GM19463 (cell line): ENCODE measurements at regions not wholly inside any gene's neighbourhood (a gene's known extent, or its start where the extent isn't known, plus 50 kb on each side); places are given as distances from the start of the nearest gene placed in this dataset.
"Not testable (repeated sequence)": the region's sequence is repeated elsewhere in the genome, so short reads cannot be mapped to it uniquely, and the experiment has no call there.

ENCODE experiments used
- ATAC-seq: cut with Tn5 transposase; IDR thresholded peaks from one replicate; pipeline ENCODE4 v1.9.1; 2021; ENCODE audit warnings: mild to moderate bottlenecking, moderate library complexity; ENCODE audit not compliant: unreplicated experiment

DNA sequence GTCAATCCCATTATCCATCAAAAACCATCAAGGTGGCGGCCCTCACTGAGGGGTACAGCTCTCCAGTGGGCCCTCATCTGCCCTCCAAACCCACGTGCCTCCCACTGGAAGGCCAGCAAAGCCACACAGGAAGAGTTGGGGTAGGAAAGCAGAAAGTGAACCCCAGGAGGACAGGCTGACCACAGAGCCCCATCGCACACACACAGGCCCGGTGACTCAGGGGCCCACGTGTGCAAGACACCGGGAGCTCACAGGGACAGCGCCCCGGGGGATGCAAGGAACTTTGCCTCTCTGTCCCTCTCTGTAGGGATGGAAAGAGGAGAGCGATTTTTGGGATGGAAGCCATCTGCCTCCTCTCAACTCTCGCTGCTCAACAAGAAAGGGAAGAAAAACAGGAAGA, 85.0 kb upstream of the FRG2C start:
- ATAC-seq, result not testable (repeated sequence)

DNA sequence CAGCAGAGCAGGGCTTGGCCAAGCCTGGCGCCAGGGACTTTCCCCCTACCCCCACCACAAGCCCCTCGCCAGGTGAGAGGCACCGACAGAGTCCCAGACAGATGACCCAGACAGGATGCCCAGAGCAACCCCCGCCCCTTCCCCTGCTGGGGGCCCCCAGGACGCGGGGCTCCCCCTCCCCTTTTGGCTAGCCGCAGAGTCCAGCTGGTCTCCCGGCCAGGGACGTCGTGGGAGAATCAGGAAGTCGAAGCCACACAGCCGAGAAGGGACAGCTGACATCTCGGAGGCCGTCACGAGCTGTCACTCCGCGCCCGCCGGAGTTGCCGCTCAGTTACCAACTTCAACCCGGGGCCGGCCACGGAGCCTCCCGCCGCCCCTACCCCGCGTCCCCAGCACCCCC, 84.6 kb upstream of the FRG2C start:
- ATAC-seq, result not testable (repeated sequence)

DNA sequence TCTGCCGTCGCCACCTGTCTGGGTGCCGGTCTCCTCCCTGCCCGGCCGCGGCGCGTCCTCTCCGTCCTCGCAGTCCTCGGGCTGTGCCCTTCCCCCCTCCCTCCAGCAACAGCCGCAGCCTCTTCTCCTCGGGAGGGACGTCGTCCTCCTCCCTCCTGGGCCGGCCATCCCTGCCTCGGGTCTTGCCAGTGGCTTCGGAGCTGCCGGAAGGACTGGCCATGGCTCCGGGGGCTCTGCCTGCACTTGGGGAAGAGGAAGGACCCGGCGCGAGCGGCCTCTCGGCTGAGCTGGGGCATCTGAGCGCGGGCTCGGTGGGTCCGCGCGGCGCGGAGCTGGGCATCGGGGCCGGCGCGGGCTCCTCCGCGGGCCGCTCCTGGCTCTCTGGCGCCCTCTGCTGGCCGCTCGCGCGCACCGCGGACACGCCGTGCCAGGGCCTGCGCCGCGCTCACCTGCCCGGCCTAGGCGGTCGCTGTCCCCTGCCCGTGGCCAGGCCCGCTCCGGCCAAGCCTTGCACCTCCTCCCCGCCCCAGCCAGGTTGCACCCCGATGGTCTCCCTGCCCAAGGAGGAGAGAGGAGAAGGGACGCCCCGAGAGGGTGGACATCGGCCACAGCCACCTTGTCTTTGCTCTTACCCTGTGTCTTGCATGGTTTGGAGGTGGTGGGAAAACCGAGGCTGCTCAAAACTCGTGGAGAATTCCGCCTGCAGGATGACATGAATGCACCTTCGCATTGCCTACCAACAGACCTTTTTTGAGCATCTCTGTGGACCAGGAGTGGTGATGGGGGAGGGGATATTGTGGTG, 83.9 kb upstream of the FRG2C start:
- ATAC-seq, result not testable (repeated sequence)

DNA sequence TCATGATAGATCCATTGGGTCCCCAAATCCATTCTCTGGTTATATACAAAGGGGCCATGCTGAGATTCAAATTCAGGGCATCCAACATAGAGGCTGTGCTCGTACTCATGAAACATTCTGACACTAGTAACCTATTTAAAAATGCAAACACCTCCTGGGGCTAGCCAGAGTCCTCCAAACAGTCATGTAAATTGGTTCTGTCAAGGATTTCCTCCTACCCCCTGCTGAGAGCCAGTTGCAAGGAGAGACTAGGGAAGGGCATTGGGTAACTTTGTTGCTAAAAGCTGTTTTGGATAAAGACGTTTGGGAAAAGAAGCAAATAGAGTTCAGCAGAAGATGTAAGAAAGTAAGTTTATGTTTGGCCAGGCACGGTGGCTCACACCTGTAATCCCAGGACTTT, 81.6 kb upstream of the FRG2C start:
- ATAC-seq, result not testable (repeated sequence)

DNA sequence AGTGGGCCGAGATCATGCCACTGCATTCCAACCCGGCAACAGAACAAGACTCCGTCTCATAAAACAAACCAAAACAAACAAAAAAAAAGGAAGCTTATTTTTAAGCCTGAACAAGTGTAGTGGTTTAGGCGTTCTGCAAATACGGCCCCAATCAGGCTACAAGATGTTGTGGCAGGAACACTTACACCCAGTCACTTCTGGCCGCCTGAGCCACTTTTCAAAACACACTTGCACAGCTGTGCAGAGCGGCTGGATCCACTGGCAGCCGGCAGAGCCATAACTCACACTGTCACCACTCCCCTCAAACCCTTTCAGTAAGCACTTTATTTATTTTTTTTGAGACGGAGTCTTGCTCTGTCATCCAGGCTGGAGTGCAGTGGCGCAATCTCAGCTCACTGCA, 81.0 kb upstream of the FRG2C start:
- not testable (repeated sequence) for ATAC-seq

DNA sequence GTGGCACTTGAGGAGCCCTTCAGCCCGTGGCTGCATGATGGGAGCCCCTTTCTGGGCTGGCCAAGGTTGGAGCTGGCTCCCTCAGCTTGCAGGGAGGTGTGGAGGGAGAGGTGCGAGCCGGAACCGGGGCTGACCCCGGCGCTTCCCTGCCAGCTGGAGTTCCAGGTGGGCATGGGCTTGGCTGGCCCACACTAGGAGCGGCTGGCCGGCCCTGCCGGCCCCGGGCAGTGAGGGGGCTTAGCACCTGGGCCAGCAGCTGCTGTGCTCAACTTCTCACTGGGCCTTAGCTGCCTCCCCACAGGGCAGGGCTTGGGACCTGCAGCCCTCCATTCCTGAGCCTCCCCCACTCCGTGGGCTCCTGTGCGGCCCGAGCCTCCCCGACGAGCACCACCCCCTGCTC, 76.4 kb upstream of the FRG2C start:
- not testable (repeated sequence) for ATAC-seq

DNA sequence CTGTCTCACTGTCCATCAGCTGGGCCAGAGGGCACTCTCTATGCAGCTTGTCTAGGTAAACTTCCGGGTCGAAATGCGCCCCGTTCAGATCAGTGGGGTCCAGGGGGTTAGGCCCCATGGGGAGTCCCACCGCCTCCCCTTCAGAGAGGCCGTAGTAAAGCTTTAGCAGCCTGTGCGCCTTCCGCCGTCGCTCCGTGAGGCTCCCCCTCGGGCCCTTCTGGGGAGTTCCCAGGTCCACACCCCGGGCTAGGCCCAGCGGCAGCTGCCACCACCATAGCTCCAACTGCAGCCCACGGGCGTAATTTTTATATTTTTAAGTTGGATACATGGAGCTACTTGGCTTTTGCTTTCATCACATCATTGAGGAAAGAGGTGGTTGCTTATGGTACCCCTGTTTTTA, 73.7 kb upstream of the FRG2C start:
- ATAC-seq, result not testable (repeated sequence)

DNA sequence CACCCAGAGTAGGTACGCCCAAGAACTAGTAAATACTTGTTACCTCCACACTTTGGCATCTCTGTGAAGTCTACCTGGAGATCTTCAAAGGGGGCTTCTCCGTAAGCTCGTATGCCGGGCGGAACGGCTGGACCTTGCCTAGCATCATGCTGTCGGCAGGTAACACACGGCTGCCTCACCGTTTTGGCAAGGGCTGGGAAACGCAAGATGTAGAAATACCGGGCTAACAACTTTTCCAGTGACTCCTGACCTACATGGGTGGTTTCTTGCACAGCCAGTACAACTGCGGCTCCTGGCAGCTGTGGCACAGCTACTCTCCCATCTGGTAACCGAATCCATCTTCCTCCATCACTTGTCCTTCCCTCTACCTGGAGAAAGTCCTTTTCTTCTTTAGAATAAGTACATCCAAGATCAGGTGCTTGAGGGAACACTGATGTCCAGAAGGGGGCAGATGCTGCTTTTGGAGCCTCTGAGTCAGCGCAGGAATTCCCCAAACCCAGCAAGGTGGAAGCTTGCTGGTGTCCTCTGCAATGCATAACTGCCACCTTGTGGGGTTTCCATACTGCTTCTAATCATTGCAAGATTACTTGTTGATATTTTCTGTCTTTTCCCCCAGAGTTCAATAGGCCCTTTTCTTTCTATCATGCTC, 59.7 kb upstream of the FRG2C start:
- not testable (repeated sequence) for ATAC-seq

DNA sequence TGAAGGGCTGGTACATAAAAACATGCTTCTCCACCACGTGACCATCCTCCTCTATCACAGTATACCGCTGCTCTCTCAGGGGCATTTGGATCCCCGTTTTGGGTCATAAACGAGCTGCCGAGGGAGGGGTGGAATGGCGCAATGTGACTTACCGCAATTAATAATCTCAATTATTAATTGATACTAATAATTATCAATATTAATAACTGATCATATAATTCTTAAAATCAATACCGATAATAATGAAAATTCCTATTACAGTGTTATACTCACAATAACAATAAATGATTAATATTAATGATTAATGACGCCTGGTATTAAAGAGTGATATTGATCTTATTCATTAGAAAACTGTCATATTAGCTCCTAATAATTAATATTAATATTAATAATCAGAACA, 56.1 kb upstream of the FRG2C start:
- not testable (repeated sequence) for ATAC-seq

DNA sequence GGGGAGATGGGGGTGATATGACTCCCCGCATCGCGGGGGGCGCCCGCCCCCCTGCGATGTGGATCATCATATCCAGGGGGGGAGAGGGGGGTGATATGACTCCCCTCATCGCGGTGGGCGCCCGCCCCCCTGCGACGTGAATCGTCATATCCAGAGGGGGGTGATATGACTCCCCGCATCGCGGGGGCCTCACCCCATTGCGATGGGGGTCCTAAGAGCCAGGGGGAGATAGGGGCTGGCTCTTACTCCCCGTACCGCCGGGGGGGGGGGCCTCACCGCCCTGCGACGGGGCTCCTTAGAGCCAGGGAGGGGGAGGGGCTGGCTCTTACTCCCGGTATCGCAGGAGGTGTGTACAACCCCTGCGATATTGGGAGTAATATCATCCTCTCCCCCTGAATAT, 54.5 kb upstream of the FRG2C start:
- ATAC-seq, result not testable (repeated sequence)

DNA sequence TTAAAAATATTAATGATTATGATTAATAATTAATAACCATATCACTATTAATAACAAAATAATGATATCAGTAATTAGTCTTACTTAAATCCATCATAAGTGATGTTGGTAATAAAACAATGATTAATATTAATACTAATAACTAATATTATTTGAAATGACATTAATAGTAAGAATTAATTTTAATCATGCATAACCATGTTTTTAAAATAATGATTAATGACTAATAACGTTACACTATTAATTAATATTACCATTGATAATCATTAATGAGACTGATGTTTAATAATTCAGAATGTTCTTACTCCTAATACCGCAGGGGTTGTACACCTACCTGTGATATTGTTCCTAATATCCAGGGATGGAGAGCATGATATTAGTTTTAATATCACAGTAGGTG, 53.4 kb upstream of the FRG2C start:
- no peak for ATAC-seq

DNA sequence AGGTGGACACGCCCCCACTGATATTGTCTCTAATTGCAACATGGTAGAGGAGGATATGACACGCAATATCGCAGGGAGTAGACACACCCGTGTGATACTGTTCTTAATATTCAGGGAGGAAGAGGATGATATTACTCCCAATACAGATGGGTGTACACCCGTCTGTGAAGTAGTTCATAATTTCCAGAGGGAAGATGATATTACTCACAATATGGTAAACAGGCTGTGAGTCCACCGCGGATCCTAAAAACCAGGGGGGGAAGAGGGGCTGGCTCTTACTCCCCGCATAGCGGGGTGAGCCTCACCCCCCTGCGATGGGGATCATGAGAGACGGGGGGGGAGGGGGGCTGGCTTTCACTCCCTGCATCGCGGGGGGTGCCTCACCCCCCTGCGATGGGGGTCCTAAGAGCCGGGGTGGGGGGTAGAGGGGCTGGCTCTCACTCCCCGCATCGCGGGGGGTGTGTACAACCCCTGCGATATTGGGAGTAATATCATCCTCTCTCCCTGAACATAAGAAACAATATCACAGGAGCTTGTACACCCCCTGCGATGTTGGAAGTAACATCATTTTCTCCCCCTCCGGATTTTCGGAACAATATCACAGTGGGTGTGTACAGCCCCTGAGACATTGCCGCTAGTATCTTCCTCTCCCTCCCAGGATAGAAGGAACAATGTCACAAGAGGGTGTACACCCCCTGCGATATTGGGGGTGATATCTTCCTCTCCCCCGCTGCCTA, 52.2 kb upstream of the FRG2C start:
- not testable (repeated sequence) for ATAC-seq
